Loucy (cell line): ENCODE measurements at regions not wholly inside any gene's neighbourhood (a gene's known extent, or its start where the extent isn't known, plus 50 kb on each side); places are given as distances from the start of the nearest gene placed in this dataset.

Experiments used
- EZH2phosphoT487 ChIP-seq: fragments of 200-600 bp; IDR thresholded peaks from 2 replicates; pipeline ENCODE4 v1.6.1; 2018; ENCODE audit warnings: antibody characterized with exemption, mild to moderate bottlenecking, moderate library complexity, borderline replicate concordance
- TF ChIP-seq, protein P1 (sequence below): fragments of 200-600 bp; sonication (generic); conservative IDR thresholded peaks from 2 replicates; pipeline ENCODE4 v1.5.1; 2014; ENCODE audit warnings: mild to moderate bottlenecking, antibody characterized with exemption, low read length

DNA sequence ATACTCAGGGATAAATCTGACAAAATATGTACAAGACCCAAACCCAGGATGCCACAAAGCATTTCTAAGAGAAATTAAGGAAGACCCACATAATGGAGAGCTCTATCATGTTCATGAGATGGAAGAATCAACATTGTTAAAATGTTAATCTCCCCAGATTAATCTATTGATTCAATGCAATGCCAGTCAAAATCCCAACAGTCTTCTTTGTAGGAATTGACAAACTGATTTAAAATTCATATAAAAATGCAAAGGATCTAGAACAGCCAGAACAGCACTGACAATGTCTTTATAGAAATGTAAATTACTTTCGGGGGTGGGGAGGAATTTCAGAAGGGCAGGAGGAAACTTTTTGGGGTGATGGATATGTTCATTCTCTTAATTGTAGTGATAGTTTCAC lies 281.6 kb upstream of the SEMA6A start:
- TF ChIP-seq, protein P1, sequence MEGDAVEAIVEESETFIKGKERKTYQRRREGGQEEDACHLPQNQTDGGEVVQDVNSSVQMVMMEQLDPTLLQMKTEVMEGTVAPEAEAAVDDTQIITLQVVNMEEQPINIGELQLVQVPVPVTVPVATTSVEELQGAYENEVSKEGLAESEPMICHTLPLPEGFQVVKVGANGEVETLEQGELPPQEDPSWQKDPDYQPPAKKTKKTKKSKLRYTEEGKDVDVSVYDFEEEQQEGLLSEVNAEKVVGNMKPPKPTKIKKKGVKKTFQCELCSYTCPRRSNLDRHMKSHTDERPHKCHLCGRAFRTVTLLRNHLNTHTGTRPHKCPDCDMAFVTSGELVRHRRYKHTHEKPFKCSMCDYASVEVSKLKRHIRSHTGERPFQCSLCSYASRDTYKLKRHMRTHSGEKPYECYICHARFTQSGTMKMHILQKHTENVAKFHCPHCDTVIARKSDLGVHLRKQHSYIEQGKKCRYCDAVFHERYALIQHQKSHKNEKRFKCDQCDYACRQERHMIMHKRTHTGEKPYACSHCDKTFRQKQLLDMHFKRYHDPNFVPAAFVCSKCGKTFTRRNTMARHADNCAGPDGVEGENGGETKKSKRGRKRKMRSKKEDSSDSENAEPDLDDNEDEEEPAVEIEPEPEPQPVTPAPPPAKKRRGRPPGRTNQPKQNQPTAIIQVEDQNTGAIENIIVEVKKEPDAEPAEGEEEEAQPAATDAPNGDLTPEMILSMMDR, result no peak
- no peak for TF ChIP-seq EZH2phosphoT487
